A549 (cell line): ENCODE measurements at regions not wholly inside any gene's neighbourhood (a gene's known extent, or its start where the extent isn't known, plus 50 kb on each side); places are given as distances from the start of the nearest gene placed in this dataset.

Source experiments
- ATAC-seq, 2 experiments: fragments of 200-7000 bp in 1 of 2; fragments of >200 bp in 1 of 2; cut with Nextera tagmentation in 1 of 2; cut with Tn5 transposase in 1 of 2; 3 replicates each; pipeline versions ENCODE4 v1.8.0 to v1.9.1; 2018 to 2020; ENCODE audit warnings: mild to moderate bottlenecking in 1 of 2, moderate library complexity in 1 of 2
- CTCF ChIA-PET: fragments of 300-600 bp; sonication (Branson Sonifier 250); formaldehyde crosslinking; extraction: SDS; loops from one replicate; lab custom pipeline; 2021; ENCODE audit warnings: antibody characterized with exemption, inconsistent platforms; lab: Yijun Ruan, JAX
- POLR2A ChIA-PET: fragments of 350-600 bp; formaldehyde crosslinking; extraction: SDS; loops from one replicate; lab custom pipeline; 2021; ENCODE audit warnings: antibody characterized with exemption, inconsistent platforms; lab: Yijun Ruan, JAX
- DNase-seq, 2 experiments: peaks; one replicate each; pipeline versions ENCODE4 v3.0.0 to v3.0.0-alpha.2; 2011 to 2016; ENCODE audit warnings: low read depth in 1 of 2, low spot score in 1 of 2
- FAIRE-seq: peaks from 2 replicates; lab custom pipeline; 2011; peaks lifted over from hg19 to GRCh38; lab: Jason Lieb, UNC
- H3K27ac ChIP-seq, 2 experiments: fragments of >200 bp; sonication (Bioruptor Twin); formaldehyde crosslinking; 3 replicates each; pipeline ENCODE4 v1.5.1; 2016 to 2017
- H3K4me1 ChIP-seq: fragments of >200 bp; sonication (Bioruptor Twin); formaldehyde crosslinking; 3 replicates; pipeline ENCODE4 v1.6.1; 2016
- H3K4me2 ChIP-seq: fragments of >200 bp; sonication (Bioruptor Twin); formaldehyde crosslinking; 3 replicates; pipeline ENCODE4 v1.6.1; 2016
- H3K4me3 ChIP-seq: fragments of >200 bp; sonication (Bioruptor Twin); formaldehyde crosslinking; 3 replicates; pipeline ENCODE4 v1.5.1; 2016
- H3K9me3 ChIP-seq: fragments of >200 bp; sonication (Bioruptor Twin); formaldehyde crosslinking; 3 replicates; pipeline ENCODE4 v1.6.1; 2016
- BHLHE40 ChIP-seq: IDR thresholded peaks from 2 replicates; pipeline ENCODE4 v1.6.1; 2012; ENCODE audit warnings: low read depth, low read length, inconsistent platforms
- CBX8 ChIP-seq: fragments of 200-600 bp; sonication (generic); IDR thresholded peaks from 2 replicates; pipeline ENCODE4 v1.6.1; 2016
- EHF ChIP-seq: fragments of 250-450 bp; sonication (Bioruptor Pico); IDR thresholded peaks from 2 replicates; pipeline ENCODE4 v1.5.0; 2020; ENCODE audit warnings: mild to moderate bottlenecking
- EP300 ChIP-seq, 2 experiments: fragments of >200 bp; sonication (Bioruptor Twin); formaldehyde crosslinking; IDR thresholded peaks; 2 replicates in 1 of 2; 3 replicates in 1 of 2; pipeline ENCODE4 v1.6.1; 2016 to 2017
- ESRRA ChIP-seq: fragments of 150-350 bp; IDR thresholded peaks from 2 replicates; pipeline ENCODE4 v1.6.1; 2014; ENCODE audit warnings: mild to moderate bottlenecking, low read length, borderline replicate concordance
- FOXS1 ChIP-seq: fragments of 250-450 bp; sonication (Bioruptor Pico); IDR thresholded peaks from 2 replicates; pipeline ENCODE4 v1.5.0; 2020; ENCODE audit warnings: mild to moderate bottlenecking, moderate library complexity
- GATA3 ChIP-seq: IDR thresholded peaks from 2 replicates; pipeline ENCODE4 v1.6.1; 2012; ENCODE audit warnings: borderline replicate concordance
- HEYL ChIP-seq: fragments of 250-450 bp; sonication (Bioruptor Pico); IDR thresholded peaks from 2 replicates; pipeline ENCODE4 v1.8.0; 2021; ENCODE audit warnings: mild to moderate bottlenecking, moderate library complexity
- HOXA7 ChIP-seq: fragments of 250-450 bp; sonication (Bioruptor Pico); IDR thresholded peaks from 2 replicates; pipeline ENCODE4 v1.5.0; 2020; ENCODE audit warnings: mild to moderate bottlenecking, moderate library complexity
- HOXB13 ChIP-seq: fragments of 250-450 bp; sonication (Bioruptor Pico); IDR thresholded peaks from 2 replicates; pipeline ENCODE4 v1.5.0; 2020; ENCODE audit warnings: low read depth, mild to moderate bottlenecking, moderate library complexity
- HOXB5 ChIP-seq: fragments of 250-450 bp; sonication (Bioruptor Pico); IDR thresholded peaks from 2 replicates; pipeline ENCODE4 v1.5.0; 2020; ENCODE audit warnings: mild to moderate bottlenecking, moderate library complexity
- JUNB ChIP-seq: fragments of >200 bp; sonication (Bioruptor Twin); formaldehyde crosslinking; IDR thresholded peaks from 2 replicates; pipeline ENCODE4 v1.6.1; 2016
- KDM5A ChIP-seq: fragments of 200-600 bp; sonication (generic); IDR thresholded peaks from 2 replicates; pipeline ENCODE4 v1.6.1; 2016; ENCODE audit warnings: antibody characterized with exemption, mild to moderate bottlenecking
- MAFK ChIP-seq: fragments of 450-650 bp; IDR thresholded peaks from 2 replicates; pipeline ENCODE4 v1.6.1; 2014; ENCODE audit not compliant: partially characterized antibody
- MYC ChIP-seq: IDR thresholded peaks from 2 replicates; pipeline ENCODE4 v1.6.1; 2012; ENCODE audit warnings: mild to moderate bottlenecking, inconsistent platforms, low read length, improper control_type of control experiment, borderline replicate concordance
- NR3C1 ChIP-seq: fragments of >200 bp; sonication (Bioruptor Twin); formaldehyde crosslinking; IDR thresholded peaks from 3 replicates; pipeline ENCODE4 v1.6.1; 2017
- POLR2A ChIP-seq: IDR thresholded peaks from 2 replicates; pipeline ENCODE4 v1.6.1; 2012; ENCODE audit warnings: mild to moderate bottlenecking, low read length
- POLR2AphosphoS2 ChIP-seq: conservative IDR thresholded peaks from 2 replicates; pipeline ENCODE4 v1.6.1; 2012; ENCODE audit warnings: low read length, improper control_type of control experiment, inconsistent platforms
- RARB ChIP-seq: fragments of 250-450 bp; sonication (Bioruptor Pico); IDR thresholded peaks from 2 replicates; pipeline ENCODE4 v1.8.0; 2021; ENCODE audit warnings: mild to moderate bottlenecking, moderate library complexity
- SMC3 ChIP-seq: fragments of >200 bp; sonication (Bioruptor Twin); formaldehyde crosslinking; IDR thresholded peaks from 3 replicates; pipeline ENCODE4 v1.6.1; 2018; ENCODE audit warnings: inconsistent platforms
- SREBF2 ChIP-seq: fragments of 450-650 bp; IDR thresholded peaks from 2 replicates; pipeline ENCODE4 v1.6.1; 2014; ENCODE audit warnings: mild to moderate bottlenecking, moderate library complexity
- TFCP2L1 ChIP-seq: fragments of 250-450 bp; sonication (Bioruptor Pico); IDR thresholded peaks from 2 replicates; pipeline ENCODE4 v1.5.0; 2021; ENCODE audit warnings: mild to moderate bottlenecking
- ZC3H11A ChIP-seq: fragments of 450-650 bp; IDR thresholded peaks from 2 replicates; pipeline ENCODE4 v1.6.1; 2014; ENCODE audit warnings: antibody characterized with exemption, mild to moderate bottlenecking
- WGBS: methylation state at CpG from one replicate; pipeline ENCODE4 v1.1.6; 2017; ENCODE audit errors: missing lambda C conversion rate; 5-methylcytosine and 5-hydroxymethylcytosine counted together
- TF ChIP-seq, protein P1 (sequence below): fragments of 250-450 bp; sonication (Bioruptor Pico); IDR thresholded peaks from 2 replicates; pipeline ENCODE4 v1.5.0; 2020; ENCODE audit warnings: low read depth, mild to moderate bottlenecking, moderate library complexity
- TF ChIP-seq, protein P2 (sequence below): IDR thresholded peaks from 2 replicates; pipeline ENCODE4 v1.6.1; 2012; ENCODE audit warnings: low read depth, borderline replicate concordance
- TF ChIP-seq, protein P3 (sequence below): fragments of 450-650 bp; IDR thresholded peaks from 2 replicates; pipeline ENCODE4 v1.6.1; 2014; ENCODE audit warnings: antibody characterized with exemption
- TF ChIP-seq, protein P4 (sequence below): fragments of 250-450 bp; sonication (Bioruptor Pico); IDR thresholded peaks from 2 replicates; pipeline ENCODE4 v1.5.0; 2021; ENCODE audit warnings: mild to moderate bottlenecking, moderate library complexity, borderline replicate concordance

DNA sequence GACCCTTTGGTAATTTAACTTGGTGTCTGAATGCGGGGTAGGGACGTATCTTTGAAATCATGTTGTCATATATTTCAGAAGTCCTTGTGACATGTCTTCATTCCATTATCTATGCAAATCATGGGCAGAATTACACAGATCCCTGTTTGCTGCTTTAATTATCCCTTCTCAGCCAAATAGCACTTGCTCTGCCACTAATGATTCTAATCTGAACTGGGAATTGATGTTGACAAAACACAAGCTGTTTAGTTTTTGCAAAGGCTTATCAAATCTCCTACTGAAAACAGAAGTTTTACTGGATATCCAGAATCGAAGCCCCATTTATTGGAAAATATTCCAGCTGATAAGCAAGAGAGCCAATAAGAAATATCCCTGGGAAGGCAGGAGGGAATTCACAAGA lies 205.9 kb upstream of the COX10 start:
- Histone ChIP-seq H3K4me1 (no peaks in the 10 kb centered on the region), H3K9me3 (peaks cover 8% of the 10 kb centered on the region; the same call in 1 of the 3 replicates), H3K4me2 (no peak overlapping the region), H3K27ac (no peak overlapping the region), H3K4me3 (no peak overlapping the region)
- ATAC-seq = no peak
- FAIRE-seq = no peak
- CTCF ChIA-PET = no interaction called here
- POLR2A ChIA-PET = no interaction called here
- under 1% methylated on average over 3 of the region's 3 CpGs for whole genome bisulfite sequencing
- no peak for DNase-seq
- TF ChIP-seq SREBF2 (no peak), FOXS1 (CRISPR knock-in tag) (no peak), KDM5A (no peak), BHLHE40 (no peak), RARB (CRISPR knock-in tag) (no peak), HOXB5 (CRISPR knock-in tag) (no peak), HOXA7 (CRISPR knock-in tag) (no peak), MAFK (no peak)
- TF ChIP-seq, protein P1, sequence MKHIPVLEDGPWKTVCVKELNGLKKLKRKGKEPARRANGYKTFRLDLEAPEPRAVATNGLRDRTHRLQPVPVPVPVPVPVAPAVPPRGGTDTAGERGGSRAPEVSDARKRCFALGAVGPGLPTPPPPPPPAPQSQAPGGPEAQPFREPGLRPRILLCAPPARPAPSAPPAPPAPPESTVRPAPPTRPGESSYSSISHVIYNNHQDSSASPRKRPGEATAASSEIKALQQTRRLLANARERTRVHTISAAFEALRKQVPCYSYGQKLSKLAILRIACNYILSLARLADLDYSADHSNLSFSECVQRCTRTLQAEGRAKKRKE = no peak
- TF ChIP-seq, protein P2, sequence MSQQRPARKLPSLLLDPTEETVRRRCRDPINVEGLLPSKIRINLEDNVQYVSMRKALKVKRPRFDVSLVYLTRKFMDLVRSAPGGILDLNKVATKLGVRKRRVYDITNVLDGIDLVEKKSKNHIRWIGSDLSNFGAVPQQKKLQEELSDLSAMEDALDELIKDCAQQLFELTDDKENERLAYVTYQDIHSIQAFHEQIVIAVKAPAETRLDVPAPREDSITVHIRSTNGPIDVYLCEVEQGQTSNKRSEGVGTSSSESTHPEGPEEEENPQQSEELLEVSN = no peak

DNA sequence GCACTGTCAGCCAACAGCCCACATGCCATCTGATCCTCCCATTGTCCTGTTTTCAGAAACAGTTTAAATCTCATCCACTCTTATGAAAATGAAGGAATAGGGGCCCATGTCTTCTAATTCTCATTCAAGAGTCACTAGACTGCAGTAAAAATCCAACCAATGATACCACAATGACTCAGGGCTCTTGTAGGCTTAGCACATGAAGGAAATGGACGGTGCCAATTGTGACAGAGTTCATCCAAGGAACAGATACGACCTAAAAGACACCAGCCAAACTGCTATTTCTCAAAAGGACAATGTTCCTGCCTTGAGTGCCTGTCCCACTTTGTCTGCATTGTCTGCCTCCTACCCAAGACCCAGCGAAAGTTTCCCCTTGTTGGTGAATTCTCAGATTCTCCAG lies 204.8 kb upstream of the COX10 start:
- ChIA-PET POLR2A (no interaction called here), CTCF (no interaction called here)
- ATAC-seq = no peak

DNA sequence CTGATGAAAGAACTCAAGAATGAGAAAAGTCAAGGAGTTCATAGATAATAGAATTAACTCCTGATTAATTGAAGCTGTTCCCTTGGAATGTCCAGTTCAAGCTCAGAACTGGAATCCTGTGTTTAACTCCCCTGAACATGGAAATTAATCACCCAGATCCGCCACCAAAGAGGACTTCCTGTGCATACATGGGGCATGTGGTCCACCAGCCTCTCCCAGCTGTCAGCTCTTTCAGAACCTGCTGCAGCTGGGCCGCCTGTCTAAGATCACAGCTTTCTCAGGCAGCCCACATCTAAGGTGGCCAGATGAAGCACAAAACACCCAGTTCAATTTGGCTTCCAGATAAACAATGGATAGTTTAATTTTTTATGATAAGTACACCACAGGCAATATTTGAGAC lies 203.7 kb upstream of the COX10 start:
- CTCF ChIA-PET = no interaction called here
- 0% methylated on average over 2 of the region's 2 CpGs for WGBS

More for the DNA sequence above, 204.8 kb upstream of the COX10 start:
- WGBS = 2% methylated on average over 3 of the region's 3 CpGs
- Histone ChIP-seq H3K9me3 (peaks cover 8% of the 10 kb centered on the region; the same call in 1 of the 3 replicates), H3K27ac (no peak overlapping the region), H3K4me1 (no peaks in the 10 kb centered on the region), H3K4me3 (no peak overlapping the region), H3K4me2 (no peak overlapping the region)
- TF ChIP-seq, protein P3, sequence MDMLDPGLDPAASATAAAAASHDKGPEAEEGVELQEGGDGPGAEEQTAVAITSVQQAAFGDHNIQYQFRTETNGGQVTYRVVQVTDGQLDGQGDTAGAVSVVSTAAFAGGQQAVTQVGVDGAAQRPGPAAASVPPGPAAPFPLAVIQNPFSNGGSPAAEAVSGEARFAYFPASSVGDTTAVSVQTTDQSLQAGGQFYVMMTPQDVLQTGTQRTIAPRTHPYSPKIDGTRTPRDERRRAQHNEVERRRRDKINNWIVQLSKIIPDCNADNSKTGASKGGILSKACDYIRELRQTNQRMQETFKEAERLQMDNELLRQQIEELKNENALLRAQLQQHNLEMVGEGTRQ = no peak
- TF ChIP-seq RARB (CRISPR knock-in tag) (no peak), TFCP2L1 (no peak)
- FAIRE-seq = no peak
- DNase-seq = no peak

DNA sequence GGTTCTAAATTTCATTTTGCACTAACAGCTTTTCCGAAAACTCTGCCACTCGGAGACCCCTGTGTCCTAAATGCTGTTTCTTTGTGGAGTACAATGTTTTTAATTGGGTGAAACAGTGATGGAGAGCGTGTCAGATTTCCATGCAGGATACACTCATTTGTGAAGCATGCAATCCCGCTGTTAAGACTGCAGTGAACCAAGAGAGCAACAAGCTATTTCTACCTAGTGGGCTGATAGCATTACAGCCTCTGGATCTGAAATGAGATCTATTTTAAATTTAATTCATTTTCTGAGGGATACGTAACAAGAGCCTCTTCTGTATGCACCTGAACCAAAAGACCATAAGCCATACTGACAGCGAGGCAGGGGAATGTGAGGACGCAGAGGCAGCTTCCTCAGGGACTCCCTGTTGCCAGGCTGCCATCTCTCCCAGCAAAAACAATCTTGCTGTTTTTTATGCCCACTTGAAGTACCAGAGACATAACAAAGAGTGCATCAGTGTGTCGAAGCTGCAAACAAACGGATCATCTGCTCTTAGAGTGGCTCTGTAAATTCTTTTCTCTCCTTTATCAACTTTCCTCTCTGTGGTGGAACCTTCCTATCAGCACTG lies 199.9 kb upstream of the COX10 start:
- 8% methylated on average over 9 of the region's 9 CpGs for WGBS
- H3K27ac ChIP-seq = no peak overlapping the region
- no peak overlapping the region for H3K4me3 ChIP-seq
- TF ChIP-seq POLR2A (no peak), HEYL (CRISPR knock-in tag) (no peak), SREBF2 (no peak), POLR2AphosphoS2 (no peak), EP300 (IDR thresholded peaks at IDR 0.05) (no peak), MAFK (no peak), SMC3 (no peak), JUNB (no peak), MYC (no peak), HOXB13 (no peak), EHF (CRISPR knock-in tag) (no peak), GATA3 (no peak), ZC3H11A (no peak), ESRRA (no peak)
- TF ChIP-seq, protein P4, sequence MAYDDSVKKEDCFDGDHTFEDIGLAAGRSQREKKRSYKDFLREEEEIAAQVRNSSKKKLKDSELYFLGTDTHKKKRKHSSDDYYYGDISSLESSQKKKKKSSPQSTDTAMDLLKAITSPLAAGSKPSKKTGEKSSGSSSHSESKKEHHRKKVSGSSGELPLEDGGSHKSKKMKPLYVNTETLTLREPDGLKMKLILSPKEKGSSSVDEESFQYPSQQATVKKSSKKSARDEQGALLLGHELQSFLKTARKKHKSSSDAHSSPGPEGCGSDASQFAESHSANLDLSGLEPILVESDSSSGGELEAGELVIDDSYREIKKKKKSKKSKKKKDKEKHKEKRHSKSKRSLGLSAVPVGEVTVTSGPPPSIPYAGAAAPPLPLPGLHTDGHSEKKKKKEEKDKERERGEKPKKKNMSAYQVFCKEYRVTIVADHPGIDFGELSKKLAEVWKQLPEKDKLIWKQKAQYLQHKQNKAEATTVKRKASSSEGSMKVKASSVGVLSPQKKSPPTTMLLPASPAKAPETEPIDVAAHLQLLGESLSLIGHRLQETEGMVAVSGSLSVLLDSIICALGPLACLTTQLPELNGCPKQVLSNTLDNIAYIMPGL (CRISPR knock-in tag) = no peak
- TF ChIP-seq, protein P1 = no peak

More for the DNA sequence above, 203.7 kb upstream of the COX10 start:
- Histone ChIP-seq H3K9me3 (peaks cover 8% of the 10 kb centered on the region; the same call in 1 of the 3 replicates), H3K4me1 (no peaks in the 10 kb centered on the region), H3K4me3 (no peak overlapping the region), H3K27ac (no peak overlapping the region), H3K4me2 (no peak overlapping the region)
- ATAC-seq = no peak
- no peak for FAIRE-seq
- no peak for DNase-seq
- TF ChIP-seq KDM5A = no peak
- TF ChIP-seq NR3C1 = no peak
- TF ChIP-seq EP300 (IDR thresholded peaks at IDR 0.05) = no peak
- TF ChIP-seq HOXB13 = no peak
- no peak for TF ChIP-seq RARB (CRISPR knock-in tag)
- TF ChIP-seq CBX8 = no peak
- no peak for TF ChIP-seq HOXA7 (CRISPR knock-in tag)
- POLR2A ChIA-PET = no interaction called here

More for the DNA sequence above, 199.9 kb upstream of the COX10 start:
- ChIA-PET POLR2A (no interaction called here), CTCF (no interaction called here)
- peaks cover 8% of the 10 kb centered on the region; the same call in 2 of the 3 replicates for H3K9me3 ChIP-seq
- H3K4me1 ChIP-seq = no peaks in the 10 kb centered on the region
- FAIRE-seq = no peak
- no peak for DNase-seq
- ATAC-seq = no peak
- H3K4me2 ChIP-seq = no peak overlapping the region
